T-cell (primary cell): ENCODE measurements at regions not wholly inside any gene's neighbourhood (a gene's known extent, or its start where the extent isn't known, plus 50 kb on each side); places are given as distances from the start of the nearest gene placed in this dataset.

ENCODE experiments used
- ATAC-seq, 4 experiments: fragments of 200-7000 bp in 3 of 4; fragments of 150-1000 bp in 1 of 4; cut with Tn5 transposase; replicated peaks in 1 of 4; 1 replicate in 3 of 4; 2 replicates in 1 of 4; pipeline ENCODE4 v1.10.0; 2021; ENCODE audit warnings: moderate library complexity in 3 of 4, mild to moderate bottlenecking in 2 of 4, moderate number of reproducible peaks in 1 of 4
- CTCF ChIA-PET, 2 donors: fragments of 300-600 bp; sonication (Branson Sonifier 250); formaldehyde crosslinking; loops; one replicate each; lab custom pipeline; 2022; ENCODE audit warnings: antibody characterized with exemption in 2 of 2; lab: Charles Lee
- POLR2A ChIA-PET, 2 donors: fragments of 300-600 bp; sonication (Branson Sonifier 250); formaldehyde crosslinking; loops; one replicate each; lab custom pipeline; 2022; ENCODE audit warnings: antibody characterized with exemption in 2 of 2; lab: Charles Lee
- DNase-seq, 35 experiments: peaks; one replicate each; pipeline versions ENCODE4 v3.0.0 to v3.0.0-alpha.2; 2013 to 2023
- H3K27ac ChIP-seq: one replicate; pipeline ENCODE4 v1.5.1; 2013; ENCODE audit warnings: low read length
- H3K27me3 ChIP-seq, 2 experiments: replicated peaks in 1 of 2; 1 replicate in 1 of 2; 2 replicates in 1 of 2; pipeline versions ENCODE4 v1.6.1 to v1.7.0; 2013; ENCODE audit warnings: low read length in 1 of 2, mixed read lengths in 1 of 2; ENCODE audit not compliant: control insufficient read depth in 2 of 2, insufficient read depth in 2 of 2; ENCODE audit errors: extremely low read depth in 1 of 2
- H3K36me3 ChIP-seq, 2 donors: 1 replicate in 1 of 2; 2 replicates in 1 of 2; pipeline versions ENCODE4 v1.6.1 to v1.7.0; 2013; ENCODE audit warnings: low read length in 1 of 2; ENCODE audit not compliant: control insufficient read depth in 2 of 2, insufficient read depth in 1 of 2; ENCODE audit errors: extremely low read depth in 1 of 2
- H3K4me1 ChIP-seq, 2 experiments: 1 replicate in 1 of 2; 2 replicates in 1 of 2; pipeline versions ENCODE4 v1.6.1 to v1.7.0; 2013; ENCODE audit warnings: low read length in 2 of 2, mixed read lengths in 1 of 2; ENCODE audit not compliant: insufficient read depth in 2 of 2, control insufficient read depth in 1 of 2; ENCODE audit errors: extremely low read depth in 1 of 2
- H3K4me3 ChIP-seq, 2 donors: 1 replicate in 1 of 2; 2 replicates in 1 of 2; pipeline versions ENCODE4 v1.5.1 to v1.7.0; 2013; ENCODE audit warnings: mild to moderate bottlenecking in 2 of 2, low read length in 1 of 2, moderate library complexity in 1 of 2; ENCODE audit not compliant: control insufficient read depth in 1 of 2; ENCODE audit errors: extremely low read depth in 1 of 2
- H3K9me3 ChIP-seq: 2 replicates; pipeline ENCODE4 v1.7.0; 2013
- H3K27ac Mint-ChIP-seq, 2 donors: one replicate each; pipeline ENCODE4 v1.8.0; 2020 to 2021; ENCODE audit warnings: mild to moderate bottlenecking in 2 of 2, mixed read lengths in 2 of 2
- H3K27me3 Mint-ChIP-seq, 2 donors: one replicate each; pipeline ENCODE4 v1.8.0; 2021 to 2022; ENCODE audit warnings: mixed read lengths in 2 of 2
- H3K36me3 Mint-ChIP-seq: one replicate; pipeline ENCODE4 v1.8.0; 2021; ENCODE audit warnings: mixed read lengths
- H3K4me1 Mint-ChIP-seq, 3 donors: one replicate each; pipeline ENCODE4 v1.8.0; 2020 to 2022; ENCODE audit warnings: mixed read lengths in 3 of 3, mild to moderate bottlenecking in 1 of 3
- H3K4me3 Mint-ChIP-seq, 3 donors: one replicate each; pipeline ENCODE4 v1.8.0; 2020 to 2022; ENCODE audit warnings: mild to moderate bottlenecking in 3 of 3, mixed read lengths in 3 of 3, moderate library complexity in 3 of 3
- H3K9me3 Mint-ChIP-seq, 3 donors: one replicate each; pipeline ENCODE4 v1.8.0; 2020 to 2022; ENCODE audit warnings: mixed read lengths in 3 of 3
- WGBS: methylation state at CpG from one replicate; pipeline ENCODE4 v1.1.5; 2013; ENCODE audit warnings: missing lambda C conversion rate; ENCODE audit not compliant: insufficient coverage; 5-methylcytosine and 5-hydroxymethylcytosine counted together

DNA sequence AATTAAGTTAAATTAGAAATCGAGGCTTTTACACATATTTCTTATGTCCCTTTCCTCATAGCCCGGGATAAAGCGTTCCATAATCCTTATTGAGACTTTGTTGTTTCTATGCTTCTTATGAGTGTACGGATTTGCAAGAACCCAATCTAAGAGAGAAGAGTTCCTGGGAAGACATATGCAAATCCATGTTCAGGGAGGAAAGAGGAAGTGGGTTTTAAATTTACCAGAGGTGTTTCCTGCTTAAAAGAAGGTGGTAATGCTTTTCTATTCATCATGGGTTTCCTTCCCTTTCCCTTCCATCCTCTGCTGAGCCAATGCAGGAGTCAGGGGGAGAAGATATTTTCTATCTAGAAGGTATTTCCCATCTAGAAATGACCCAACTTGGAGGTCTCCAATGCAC lies 345.8 kb downstream of the ZNF516 start:
- Histone ChIP-seq H3K9me3 (no peaks in the 10 kb centered on the region), H3K4me1 (no peaks in the 10 kb centered on the region), H3K27ac (no peak overlapping the region), H3K36me3 (no peaks in the 10 kb centered on the region), H3K27me3 (no peaks in the 10 kb centered on the region), H3K4me3 (no peak overlapping the region)
- H3K9me3 Mint-ChIP-seq = no peaks in the 10 kb centered on the region
- ChIA-PET POLR2A (no interaction called here), CTCF (no interaction called here)
- DNase-seq (no peak), ATAC-seq (no peak)
- no peaks in the 10 kb centered on the region for H3K36me3 Mint-ChIP-seq
- no peak overlapping the region for H3K27ac Mint-ChIP-seq
- no peaks in the 10 kb centered on the region for H3K4me1 Mint-ChIP-seq
- H3K27me3 Mint-ChIP-seq = no peaks in the 10 kb centered on the region
- no CpG with 5 or more reads among the region's 4 CpGs for WGBS
- no peak overlapping the region for H3K4me3 Mint-ChIP-seq

DNA sequence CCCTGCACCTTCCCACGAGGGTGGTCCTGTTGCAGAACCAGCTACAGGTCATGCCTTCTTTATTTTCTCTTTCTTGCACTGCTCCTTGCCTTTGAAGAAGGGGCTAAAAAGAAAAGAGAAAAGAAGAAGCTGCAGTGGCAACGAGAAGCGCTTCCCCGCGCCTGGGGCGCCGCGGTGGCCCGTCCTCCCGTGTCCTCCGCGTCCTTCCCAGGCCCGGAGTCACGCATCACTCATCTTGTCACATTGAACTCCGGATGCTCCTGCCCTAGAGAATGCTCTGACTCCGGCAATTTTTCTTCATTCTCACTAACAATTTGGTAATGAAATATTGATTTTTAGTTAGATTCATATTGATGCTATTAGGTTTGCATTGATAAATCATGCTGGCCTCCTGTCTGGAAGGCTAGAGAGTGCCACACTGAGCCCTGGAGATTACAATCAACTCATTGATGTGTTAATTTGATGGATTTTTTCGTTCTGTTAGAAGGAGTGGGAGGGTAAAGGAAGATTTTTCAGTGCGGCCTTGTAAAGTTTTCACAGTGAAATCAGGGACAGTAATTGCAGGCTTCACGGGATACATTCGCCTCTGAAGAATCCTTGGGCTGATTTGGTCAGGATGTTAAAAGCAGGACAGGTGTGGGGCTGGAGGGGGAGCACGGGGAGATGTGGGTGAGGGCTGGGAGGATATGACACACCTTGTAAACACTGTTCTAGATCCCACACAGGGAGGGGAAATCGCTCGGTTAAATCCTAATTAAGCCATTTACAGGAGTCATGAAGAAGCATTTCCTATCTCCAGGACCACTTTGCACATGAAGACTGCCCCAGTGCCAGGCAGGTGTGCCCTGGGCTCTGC lies 349.3 kb downstream of the ZNF516 start:
- CTCF ChIA-PET = interaction anchor here in 1 of 2 donors (0.6 kb wide), 1 partner anchor 573 kb away, joined by 3 read pairs; no protein-coding TSS in a partner anchor
- Histone ChIP-seq H3K4me3 (no peak overlapping the region), H3K36me3 (no peaks in the 10 kb centered on the region), H3K27ac (no peak overlapping the region), H3K4me1 (no peaks in the 10 kb centered on the region), H3K27me3 (peaks cover 0 to 5% of the 10 kb centered on the region in 2 experiments), H3K9me3 (no peaks in the 10 kb centered on the region)
- Mint-ChIP-seq H3K27ac (no peak overlapping the region), H3K4me1 (no peaks in the 10 kb centered on the region), H3K9me3 (no peaks in the 10 kb centered on the region), H3K4me3 (no peak overlapping the region), H3K27me3 (peaks cover 0 to 16% of the 10 kb centered on the region in 2 donors), H3K36me3 (no peaks in the 10 kb centered on the region)
- ATAC-seq (no peak), DNase-seq (no peak)
- POLR2A ChIA-PET = interaction anchor here in 1 of 2 donors (0.6 kb wide), 1 partner anchor 12 kb away, joined by 3 read pairs; no protein-coding TSS in a partner anchor
- 92% methylated on average over 15 of the region's 23 CpGs for WGBS

DNA sequence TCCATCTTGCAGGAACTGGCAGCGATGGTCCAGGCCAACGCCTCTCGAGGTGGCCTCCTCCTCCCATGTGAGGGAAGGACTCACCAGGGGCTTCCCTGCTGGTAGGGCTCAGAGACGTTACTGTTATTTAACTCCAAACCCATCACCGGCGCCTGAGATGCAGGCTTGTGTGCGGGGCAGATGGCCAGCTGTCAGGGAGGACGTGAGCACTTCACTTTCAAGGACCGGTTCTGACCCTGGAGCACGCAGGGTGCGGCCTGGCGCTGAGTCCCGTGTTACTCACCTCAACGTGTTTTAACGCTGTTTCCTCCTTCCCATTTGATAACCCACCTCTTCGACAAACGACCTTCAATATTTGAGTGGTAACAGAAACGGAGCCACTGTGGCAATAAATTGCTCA lies 350.2 kb downstream of the ZNF516 start:
- peaks cover 0 to 3% (median 2%) of the 10 kb centered on the region in 3 donors for H3K9me3 Mint-ChIP-seq
- POLR2A ChIA-PET = no interaction called here
- no peak for ATAC-seq

DNA sequence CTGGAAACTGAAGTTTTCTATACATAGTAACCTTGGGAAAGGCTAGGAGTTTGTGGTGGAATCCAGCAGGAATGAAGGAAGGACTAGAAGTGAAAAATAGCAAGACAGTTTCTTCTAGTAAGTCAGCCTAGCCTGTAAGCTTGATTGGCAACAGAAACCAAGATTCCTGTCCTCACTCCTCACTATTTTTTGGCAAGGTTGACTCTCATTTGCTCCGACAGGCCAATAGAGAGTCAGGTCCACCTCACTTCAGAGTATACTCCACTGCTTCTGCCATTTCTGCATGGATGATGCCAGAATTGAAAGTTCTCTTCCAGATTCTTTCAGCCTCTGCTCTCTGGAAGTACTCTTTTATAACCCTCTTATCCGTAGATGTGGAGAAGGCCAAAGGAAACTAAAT lies 352.4 kb downstream of the ZNF516 start:
- H3K9me3 Mint-ChIP-seq = peaks cover 0 to 3% (median 2%) of the 10 kb centered on the region in 3 donors
- ChIA-PET CTCF (interaction anchor here in 1 of 2 donors (0.5 kb wide), 1 partner anchor 10 kb away, joined by 5 read pairs; no protein-coding TSS in a partner anchor), POLR2A (no interaction called here)
- no peaks in the 10 kb centered on the region for H3K36me3 Mint-ChIP-seq
- Histone ChIP-seq H3K36me3 (no peaks in the 10 kb centered on the region), H3K27ac (no peak overlapping the region), H3K27me3 (peaks cover 0 to 5% of the 10 kb centered on the region in 2 experiments), H3K4me3 (no peak overlapping the region), H3K4me1 (no peaks in the 10 kb centered on the region), H3K9me3 (no peaks in the 10 kb centered on the region)
- peaks cover 0 to 28% of the 10 kb centered on the region in 2 donors for H3K27me3 Mint-ChIP-seq
- H3K27ac Mint-ChIP-seq = no peak overlapping the region
- no peaks in the 10 kb centered on the region for H3K4me1 Mint-ChIP-seq
- WGBS = no CpG with 5 or more reads among the region's 2 CpGs
- ATAC-seq = no peak
- no peak for DNase-seq
- no peak overlapping the region for H3K4me3 Mint-ChIP-seq

More for the DNA sequence above, 350.2 kb downstream of the ZNF516 start:
- CTCF ChIA-PET = no interaction called here
- 90% methylated on average over 8 of the region's 18 CpGs for WGBS
- Histone ChIP-seq H3K9me3 (no peaks in the 10 kb centered on the region), H3K36me3 (no peaks in the 10 kb centered on the region), H3K27me3 (peaks cover 0 to 5% of the 10 kb centered on the region in 2 experiments), H3K4me3 (no peak overlapping the region), H3K27ac (no peak overlapping the region), H3K4me1 (no peaks in the 10 kb centered on the region)
- H3K27ac Mint-ChIP-seq = no peak overlapping the region
- peaks cover 0 to 21% of the 10 kb centered on the region in 2 donors for H3K27me3 Mint-ChIP-seq
- H3K36me3 Mint-ChIP-seq = no peaks in the 10 kb centered on the region
- no peaks in the 10 kb centered on the region for H3K4me1 Mint-ChIP-seq
- no peak for DNase-seq
- no peak overlapping the region for H3K4me3 Mint-ChIP-seq

DNA sequence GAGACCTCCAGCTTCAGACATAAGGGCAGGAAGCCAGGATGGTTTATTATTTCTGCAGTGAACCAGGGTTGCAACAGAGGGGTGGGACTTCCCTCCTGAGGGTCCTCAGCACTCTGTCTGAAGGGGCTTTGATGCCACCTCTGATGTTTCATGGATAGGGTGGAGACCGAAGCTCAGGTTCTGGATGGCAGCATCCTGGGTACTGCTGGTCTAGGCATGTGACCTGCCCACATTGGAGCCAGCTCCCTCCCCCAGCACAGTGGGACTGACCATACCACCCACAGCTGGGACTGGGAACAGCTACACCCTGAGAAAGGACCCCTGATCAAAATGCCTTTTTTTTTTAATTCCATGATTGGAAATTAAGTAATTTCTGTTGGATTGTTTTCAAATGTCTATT lies 355.2 kb downstream of the ZNF516 start:
- no CpG with 5 or more reads among the region's 1 CpG for WGBS
- peaks cover 0 to 4% (median 3%) of the 10 kb centered on the region in 3 donors for H3K9me3 Mint-ChIP-seq
- Histone ChIP-seq H3K36me3 (no peaks in the 10 kb centered on the region), H3K27ac (no peak overlapping the region), H3K9me3 (no peaks in the 10 kb centered on the region), H3K4me3 (no peak overlapping the region), H3K27me3 (peaks cover 0 to 5% of the 10 kb centered on the region in 2 experiments), H3K4me1 (no peaks in the 10 kb centered on the region)
- H3K36me3 Mint-ChIP-seq = no peaks in the 10 kb centered on the region
- H3K4me3 Mint-ChIP-seq = no peak overlapping the region
- no peak for ATAC-seq
- no peak overlapping the region for H3K27ac Mint-ChIP-seq
- DNase-seq = no peak
- CTCF ChIA-PET = no interaction called here
- POLR2A ChIA-PET = no interaction called here
- H3K27me3 Mint-ChIP-seq = peaks cover 0 to 28% of the 10 kb centered on the region in 2 donors
- no peaks in the 10 kb centered on the region for H3K4me1 Mint-ChIP-seq

DNA sequence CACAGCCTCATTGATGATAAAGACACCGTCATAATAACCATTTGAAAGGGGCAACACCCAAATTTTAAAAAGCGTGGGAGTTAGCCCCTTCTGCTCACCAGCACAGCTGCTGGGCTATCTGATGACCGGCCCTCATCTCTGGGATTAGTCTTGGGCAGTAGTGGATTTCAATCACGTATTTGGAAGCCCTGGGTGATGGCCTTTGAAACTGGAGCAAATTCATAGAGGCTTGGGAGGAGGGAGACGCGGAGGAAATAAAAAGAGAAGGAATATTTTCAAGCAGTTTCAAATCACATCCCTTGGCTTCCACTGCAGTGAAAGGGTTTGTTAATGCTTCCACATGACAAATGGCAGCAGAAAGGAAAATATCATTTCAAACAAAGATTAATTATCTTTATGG lies 357.8 kb downstream of the ZNF516 start:
- DNase-seq (no peak), ATAC-seq (no peak)
- ChIA-PET POLR2A (interaction anchor here in 1 of 2 donors (0.6 kb wide), 1 partner anchor 13 kb away, joined by 3 read pairs; no protein-coding TSS in a partner anchor), CTCF (no interaction called here)
- H3K4me3 Mint-ChIP-seq = no peak overlapping the region
- Histone ChIP-seq H3K4me1 (no peaks in the 10 kb centered on the region), H3K36me3 (no peaks in the 10 kb centered on the region), H3K9me3 (no peaks in the 10 kb centered on the region), H3K27ac (no peak overlapping the region), H3K27me3 (peaks cover 0 to 2% of the 10 kb centered on the region in 2 experiments), H3K4me3 (no peak overlapping the region)
- no peak overlapping the region for H3K27ac Mint-ChIP-seq
- 70% methylated on average over 3 of the region's 6 CpGs for WGBS
- H3K27me3 Mint-ChIP-seq = peaks cover 0 to 26% of the 10 kb centered on the region in 2 donors
- peaks cover 0 to 8% (median 4%) of the 10 kb centered on the region in 3 donors for H3K4me1 Mint-ChIP-seq
- H3K9me3 Mint-ChIP-seq = peaks cover 3 to 7% (median 5%) of the 10 kb centered on the region in 3 donors
- no peaks in the 10 kb centered on the region for H3K36me3 Mint-ChIP-seq
